IPS-15b (cell line): ENCODE measurements at regions not wholly inside any gene's neighbourhood (a gene's known extent, or its start where the extent isn't known, plus 50 kb on each side); places are given as distances from the start of the nearest gene placed in this dataset.

Experiments used
- H3K27me3 ChIP-seq: one replicate; pipeline ENCODE4 v1.6.1; 2013; ENCODE audit warnings: low read length; ENCODE audit not compliant: control insufficient read depth, insufficient read depth
- H3K36me3 ChIP-seq: one replicate; pipeline ENCODE4 v1.6.1; 2013; ENCODE audit warnings: low read length; ENCODE audit not compliant: control insufficient read depth, insufficient read depth
- H3K4me1 ChIP-seq: one replicate; pipeline ENCODE4 v1.6.1; 2013; ENCODE audit warnings: mild to moderate bottlenecking, low read length; ENCODE audit not compliant: control insufficient read depth, insufficient read depth
- H3K4me3 ChIP-seq: one replicate; pipeline ENCODE4 v1.5.1; 2013; ENCODE audit warnings: low read depth, low read length
- H3K9ac ChIP-seq: one replicate; pipeline ENCODE4 v1.6.1; 2013; ENCODE audit warnings: low read depth, mild to moderate bottlenecking, low read length
- H3K9me3 ChIP-seq: one replicate; pipeline ENCODE4 v1.6.1; 2013; ENCODE audit warnings: mild to moderate bottlenecking, low read length; ENCODE audit not compliant: control insufficient read depth, insufficient read depth

- Histone ChIP-seq H3K9me3 (no peaks in the 10 kb centered on the region), H3K4me1 (peaks cover 7% of the 10 kb centered on the region), H3K36me3 (no peaks in the 10 kb centered on the region), H3K27me3 (no peaks in the 10 kb centered on the region), H3K4me3 (peak overlapping the region; percentile 18), H3K9ac (no peak overlapping the region)
These were observed 96.2 kb upstream of the ATP6AP2 start for GRCh38 chrX:40484408-40485091.

- Histone ChIP-seq H3K9ac (no peak overlapping the region), H3K36me3 (no peaks in the 10 kb centered on the region), H3K4me3 (no peak overlapping the region), H3K27me3 (no peaks in the 10 kb centered on the region), H3K9me3 (no peaks in the 10 kb centered on the region), H3K4me1 (peaks cover 7% of the 10 kb centered on the region)
These were observed 97.3 kb upstream of the ATP6AP2 start for GRCh38 chrX:40483502-40483901.

- Histone ChIP-seq H3K4me3 (no peak overlapping the region), H3K9me3 (no peaks in the 10 kb centered on the region), H3K4me1 (peaks cover 15% of the 10 kb centered on the region), H3K27me3 (no peaks in the 10 kb centered on the region), H3K9ac (no peak overlapping the region), H3K36me3 (no peaks in the 10 kb centered on the region)
These were observed 100.9 kb upstream of the ATP6AP2 start for GRCh38 chrX:40479777-40480318.

GRCh38 chrX:40478474-40479065 lies 102.2 kb upstream of the ATP6AP2 start:
- H3K36me3 ChIP-seq = no peaks in the 10 kb centered on the region
- no peaks in the 10 kb centered on the region for H3K27me3 ChIP-seq
- H3K9ac ChIP-seq = no peak overlapping the region
- H3K4me1 ChIP-seq = peaks cover 19% of the 10 kb centered on the region
- no peaks in the 10 kb centered on the region for H3K9me3 ChIP-seq
- no peak overlapping the region for H3K4me3 ChIP-seq

GRCh38 chrX:40476958-40477357 lies 103.8 kb upstream of the ATP6AP2 start:
- Histone ChIP-seq H3K9ac (no peak overlapping the region), H3K36me3 (no peaks in the 10 kb centered on the region), H3K4me1 (peaks cover 24% of the 10 kb centered on the region), H3K4me3 (no peak overlapping the region), H3K27me3 (no peaks in the 10 kb centered on the region), H3K9me3 (no peaks in the 10 kb centered on the region)

GRCh38 chrX:40474645-40475044 lies 106.1 kb upstream of the ATP6AP2 start:
- Histone ChIP-seq H3K9me3 (no peaks in the 10 kb centered on the region), H3K9ac (no peak overlapping the region), H3K4me3 (no peak overlapping the region), H3K27me3 (peaks cover 4% of the 10 kb centered on the region), H3K36me3 (no peaks in the 10 kb centered on the region), H3K4me1 (peaks cover 28% of the 10 kb centered on the region)

GRCh38 chrX:40474205-40474626 lies 106.6 kb upstream of the ATP6AP2 start:
- H3K9me3 ChIP-seq = no peaks in the 10 kb centered on the region
- H3K9ac ChIP-seq = no peak overlapping the region
- H3K27me3 ChIP-seq = peaks cover 4% of the 10 kb centered on the region
- peak overlapping the region; percentile 4 for H3K4me3 ChIP-seq
- no peaks in the 10 kb centered on the region for H3K36me3 ChIP-seq
- peaks cover 28% of the 10 kb centered on the region for H3K4me1 ChIP-seq

- Histone ChIP-seq H3K9me3 (no peaks in the 10 kb centered on the region), H3K4me3 (peak overlapping the region; percentile 4), H3K9ac (no peak overlapping the region), H3K4me1 (peaks cover 28% of the 10 kb centered on the region), H3K27me3 (peaks cover 4% of the 10 kb centered on the region), H3K36me3 (no peaks in the 10 kb centered on the region)
These were observed 107.1 kb upstream of the ATP6AP2 start for GRCh38 chrX:40473460-40474204.

- peaks cover 28% of the 10 kb centered on the region for H3K4me1 ChIP-seq
- no peak overlapping the region for H3K4me3 ChIP-seq
- peaks cover 4% of the 10 kb centered on the region for H3K27me3 ChIP-seq
- no peak overlapping the region for H3K9ac ChIP-seq
- no peaks in the 10 kb centered on the region for H3K36me3 ChIP-seq
- no peaks in the 10 kb centered on the region for H3K9me3 ChIP-seq
These were observed 108.7 kb upstream of the ATP6AP2 start for GRCh38 chrX:40471965-40472648.

GRCh38 chrX:40470830-40471429 lies 109.8 kb upstream of the ATP6AP2 start:
- Histone ChIP-seq H3K36me3 (no peaks in the 10 kb centered on the region), H3K4me1 (peaks cover 22% of the 10 kb centered on the region), H3K9me3 (no peaks in the 10 kb centered on the region), H3K27me3 (peaks cover 4% of the 10 kb centered on the region), H3K4me3 (no peak overlapping the region), H3K9ac (no peak overlapping the region)

- Histone ChIP-seq H3K4me1 (peaks cover 13% of the 10 kb centered on the region), H3K4me3 (no peak overlapping the region), H3K27me3 (peaks cover 4% of the 10 kb centered on the region), H3K36me3 (no peaks in the 10 kb centered on the region), H3K9me3 (no peaks in the 10 kb centered on the region), H3K9ac (no peak overlapping the region)
These were observed 111.5 kb upstream of the ATP6AP2 start for GRCh38 chrX:40469316-40469715.
